ENCODE measurements at regions not wholly inside any gene's neighbourhood (a gene's known extent, or its start where the extent isn't known, plus 50 kb on each side); places are given as distances from the start of the nearest gene placed in this dataset.

GRCh38 chr3:29138171-29138570 is 142.7 kb upstream of the RBMS3 start:
- H3K27me3 Mint-ChIP-seq (ENCODE audit: insufficient read depth, low read depth, poor library complexity) = no peaks in the 10 kb centered on the region
- DNase-seq (ENCODE audit: low spot score) (no peak), ATAC-seq (no peak)
- H3K36me3 Mint-ChIP-seq (ENCODE audit: low read depth) = no peaks in the 10 kb centered on the region
- Histone ChIP-seq H3K4me3 (no peak overlapping the region), H3K9me2 (ENCODE audit: insufficient read depth) (no peaks in the 10 kb centered on the region), H3K79me2 (replicated peaks; ENCODE audit: insufficient read depth) (no peaks in the 10 kb centered on the region), H3K4me1 (ENCODE audit: insufficient read depth) (peaks cover 18% of the 10 kb centered on the region; the same call in 1 of the 2 replicates), H4K20me1 (replicated peaks; ENCODE audit: insufficient read depth) (no peaks in the 10 kb centered on the region), H3K27me3 (ENCODE audit: insufficient read depth) (no peaks in the 10 kb centered on the region), H3K4me2 (no peak overlapping the region), H3K36me3 (ENCODE audit: insufficient read depth) (no peaks in the 10 kb centered on the region), H3K27ac (ENCODE audit: low read depth) (no peak overlapping the region), H3F3A (replicated peaks; ENCODE audit: low read depth) (no peaks in the 10 kb centered on the region), H2AFZ (no peak overlapping the region)
- TF ChIP-seq JUNB (IDR thresholded peaks at IDR 0.05; ENCODE audit: unreplicated experiment) (no peak), ETS1 (IDR thresholded peaks at IDR 0.05) (no peak), ZNF114 (CRISPR knock-in tag; IDR thresholded peaks at IDR 0.05) (no peak), EZH2 (IDR thresholded peaks at IDR 0.05; ENCODE audit: low read depth, unreplicated experiment) (no peak), CTCF (conservative IDR thresholded peaks at IDR 0.05; ENCODE audit: low read depth in 2 of 2) (no peak), REST (IDR thresholded peaks at IDR 0.05; ENCODE audit: unreplicated experiment) (no peak), CREB1 (CRISPR knock-in tag; IDR thresholded peaks at IDR 0.05; ENCODE audit: low read depth) (no peak), EZH2phosphoT487 (IDR thresholded peaks at IDR 0.05; ENCODE audit: unreplicated experiment) (no peak)
- no peak overlapping the region for H3K4me3 Mint-ChIP-seq
- no peaks in the 10 kb centered on the region for H3K9me3 Mint-ChIP-seq
- H3K27ac Mint-ChIP-seq = no peak overlapping the region
- H3K4me1 Mint-ChIP-seq = no peaks in the 10 kb centered on the region

GRCh38 chr3:29140666-29141065 is 140.2 kb upstream of the RBMS3 start:
- Histone ChIP-seq H3K4me2 (no peak overlapping the region), H3K4me1 (ENCODE audit: insufficient read depth) (peaks cover 18% of the 10 kb centered on the region; the same call in 1 of the 2 replicates), H3F3A (replicated peaks; ENCODE audit: low read depth) (no peaks in the 10 kb centered on the region), H3K9me2 (ENCODE audit: insufficient read depth) (no peaks in the 10 kb centered on the region), H2AFZ (no peak overlapping the region), H3K4me3 (no peak overlapping the region), H3K79me2 (replicated peaks; ENCODE audit: insufficient read depth) (no peaks in the 10 kb centered on the region), H3K36me3 (ENCODE audit: insufficient read depth) (no peaks in the 10 kb centered on the region), H3K27me3 (ENCODE audit: insufficient read depth) (no peaks in the 10 kb centered on the region), H4K20me1 (replicated peaks; ENCODE audit: insufficient read depth) (no peaks in the 10 kb centered on the region), H3K27ac (ENCODE audit: low read depth) (no peak overlapping the region)
- Mint-ChIP-seq H3K9me3 (no peaks in the 10 kb centered on the region), H3K4me3 (no peak overlapping the region), H3K27ac (no peak overlapping the region), H3K4me1 (peaks cover 3% of the 10 kb centered on the region; the same call in 2 of the 3 replicates), H3K36me3 (ENCODE audit: low read depth) (no peaks in the 10 kb centered on the region), H3K27me3 (ENCODE audit: insufficient read depth, low read depth, poor library complexity) (no peaks in the 10 kb centered on the region)
- no peak for ATAC-seq
- TF ChIP-seq POLR2AphosphoS5 (IDR thresholded peaks at IDR 0.05; ENCODE audit: low read depth) (no peak), EZH2phosphoT487 (IDR thresholded peaks at IDR 0.05; ENCODE audit: unreplicated experiment) (no peak), REST (IDR thresholded peaks at IDR 0.05; ENCODE audit: unreplicated experiment) (no peak), EZH2 (IDR thresholded peaks at IDR 0.05; ENCODE audit: low read depth, unreplicated experiment) (no peak), ETS1 (IDR thresholded peaks at IDR 0.05) (no peak)
- DNase-seq (ENCODE audit: low spot score) = no peak
